KMS-11 (cell line): ENCODE measurements at regions not wholly inside any gene's neighbourhood (a gene's known extent, or its start where the extent isn't known, plus 50 kb on each side); places are given as distances from the start of the nearest gene placed in this dataset.
"Not testable (repeated sequence)": the region's sequence is repeated elsewhere in the genome, so short reads cannot be mapped to it uniquely, and the experiment has no call there.

Experiments
- H2AFZ ChIP-seq: fragments of 200-600 bp; sonication (generic); 2 replicates; pipeline ENCODE4 v1.6.1; 2016; ENCODE audit warnings: antibody characterized with exemption, mixed run types, low read depth
- H3K27ac ChIP-seq: fragments of 200-600 bp; sonication (generic); 2 replicates; pipeline ENCODE4 v1.6.1; 2016; ENCODE audit warnings: mild to moderate bottlenecking, mixed run types
- H3K27me3 ChIP-seq: fragments of 200-600 bp; sonication (generic); 2 replicates; pipeline ENCODE4 v1.6.1; 2017; ENCODE audit warnings: mild to moderate bottlenecking, low read depth, mixed run types, moderate library complexity; ENCODE audit not compliant: insufficient read depth
- H3K36me3 ChIP-seq: fragments of 200-600 bp; sonication (generic); 2 replicates; pipeline ENCODE4 v1.6.1; 2017; ENCODE audit warnings: mild to moderate bottlenecking, mixed run types; ENCODE audit not compliant: insufficient read depth
- H3K4me1 ChIP-seq: fragments of 200-600 bp; sonication (generic); 2 replicates; pipeline ENCODE4 v1.6.1; 2016; ENCODE audit warnings: mild to moderate bottlenecking, low read depth, mixed run types; ENCODE audit not compliant: poor library complexity, severe bottlenecking
- H3K4me2 ChIP-seq: fragments of 200-600 bp; sonication (generic); 2 replicates; pipeline ENCODE4 v1.7.0; 2016; ENCODE audit warnings: mild to moderate bottlenecking, mixed run types
- H3K4me3 ChIP-seq: fragments of 200-600 bp; sonication (generic); IDR thresholded peaks from 2 replicates; pipeline ENCODE4 v1.6.1; 2017; ENCODE audit warnings: low read depth, low read length, mixed read lengths; ENCODE audit not compliant: insufficient read depth
- H3K79me2 ChIP-seq: fragments of 200-600 bp; sonication (generic); 2 replicates; pipeline ENCODE4 v1.6.1; 2016; ENCODE audit warnings: low read depth, mixed run types; ENCODE audit not compliant: insufficient read depth
- H3K9ac ChIP-seq: fragments of 200-600 bp; sonication (generic); 2 replicates; pipeline ENCODE4 v1.6.1; 2016; ENCODE audit warnings: mild to moderate bottlenecking, mixed run types
- H4K20me1 ChIP-seq: fragments of 200-600 bp; sonication (generic); 2 replicates; pipeline ENCODE4 v1.6.1; 2016; ENCODE audit warnings: mild to moderate bottlenecking, mixed run types; ENCODE audit not compliant: insufficient read depth
- CTCF ChIP-seq: fragments of 200-600 bp; sonication (generic); conservative IDR thresholded peaks from 2 replicates; pipeline ENCODE4 v1.6.1; 2017; ENCODE audit warnings: low read depth, mild to moderate bottlenecking, antibody characterized with exemption, low read length, moderate library complexity, mixed read lengths

- H3K4me1 ChIP-seq, H3K36me3 ChIP-seq, H3K27ac ChIP-seq, H3K4me3 ChIP-seq, H2AFZ ChIP-seq, H3K27me3 ChIP-seq, H3K79me2 ChIP-seq, H3K4me2 ChIP-seq, H4K20me1 ChIP-seq, H3K9ac ChIP-seq: not testable (repeated sequence)
- peak; percentile 52 for TF ChIP-seq CTCF
Measured at GRCh38 chr11:3564383-3564782, 77.4 kb downstream of the ART5 start.

- not testable (repeated sequence) for H3K79me2 ChIP-seq, H3K27ac ChIP-seq, H3K36me3 ChIP-seq, H2AFZ ChIP-seq, H3K4me1 ChIP-seq, H3K4me2 ChIP-seq, H4K20me1 ChIP-seq, H3K9ac ChIP-seq, H3K27me3 ChIP-seq, H3K4me3 ChIP-seq
Measured at GRCh38 chr11:3554621-3555020, 87.2 kb downstream of the ART5 start.

GRCh38 chr11:3544990-3545389 is 96.8 kb downstream of the ART5 start:
- H3K36me3 ChIP-seq, H3K9ac ChIP-seq, H3K4me2 ChIP-seq, H3K4me1 ChIP-seq, H3K27me3 ChIP-seq, H2AFZ ChIP-seq, H4K20me1 ChIP-seq, H3K27ac ChIP-seq, H3K4me3 ChIP-seq, H3K79me2 ChIP-seq: not testable (repeated sequence)

GRCh38 chr11:3538220-3538619 is 103.6 kb downstream of the ART5 start:
- not testable (repeated sequence) for H3K4me1 ChIP-seq, H3K27ac ChIP-seq, H3K9ac ChIP-seq, H3K4me3 ChIP-seq, H2AFZ ChIP-seq, H4K20me1 ChIP-seq, H3K36me3 ChIP-seq, H3K79me2 ChIP-seq, H3K4me2 ChIP-seq, H3K27me3 ChIP-seq

- not testable (repeated sequence) for H3K79me2 ChIP-seq, H3K9ac ChIP-seq, H2AFZ ChIP-seq, H3K4me2 ChIP-seq, H4K20me1 ChIP-seq, H3K27me3 ChIP-seq, H3K36me3 ChIP-seq, H3K4me1 ChIP-seq, H3K4me3 ChIP-seq, H3K27ac ChIP-seq
Measured at GRCh38 chr11:3537254-3537653, 104.5 kb downstream of the ART5 start.

GRCh38 chr11:3532958-3533357 is 108.8 kb downstream of the ART5 start:
- H3K27me3 ChIP-seq, H3K27ac ChIP-seq, H3K4me3 ChIP-seq, H3K36me3 ChIP-seq, H2AFZ ChIP-seq, H3K4me2 ChIP-seq, H3K79me2 ChIP-seq, H3K4me1 ChIP-seq, H3K9ac ChIP-seq, H4K20me1 ChIP-seq: not testable (repeated sequence)

- not testable (repeated sequence) for H3K27ac ChIP-seq, H3K4me1 ChIP-seq, H4K20me1 ChIP-seq, H3K4me3 ChIP-seq, H3K36me3 ChIP-seq, H3K27me3 ChIP-seq, H3K79me2 ChIP-seq, H3K4me2 ChIP-seq, H2AFZ ChIP-seq, H3K9ac ChIP-seq
Measured at GRCh38 chr11:3531280-3531679, 110.5 kb downstream of the ART5 start.

- H3K4me3 ChIP-seq, H3K79me2 ChIP-seq, H2AFZ ChIP-seq, H3K4me1 ChIP-seq, H3K27ac ChIP-seq, H3K4me2 ChIP-seq, H3K9ac ChIP-seq, H3K27me3 ChIP-seq, H4K20me1 ChIP-seq, H3K36me3 ChIP-seq: not testable (repeated sequence)
Measured at GRCh38 chr11:3523567-3523966, 118.2 kb downstream of the ART5 start.

GRCh38 chr11:3520905-3521304 is 120.9 kb downstream of the ART5 start:
- H3K4me1 ChIP-seq, H3K4me3 ChIP-seq, H3K9ac ChIP-seq, H3K36me3 ChIP-seq, H3K79me2 ChIP-seq, H3K27me3 ChIP-seq, H3K4me2 ChIP-seq, H3K27ac ChIP-seq, H2AFZ ChIP-seq, H4K20me1 ChIP-seq: not testable (repeated sequence)

- H3K4me2 ChIP-seq, H3K9ac ChIP-seq, H3K4me3 ChIP-seq, H3K36me3 ChIP-seq, H4K20me1 ChIP-seq, H3K79me2 ChIP-seq, H2AFZ ChIP-seq, H3K27ac ChIP-seq, H3K27me3 ChIP-seq, H3K4me1 ChIP-seq: not testable (repeated sequence)
Measured at GRCh38 chr11:3519841-3520240, 122.0 kb downstream of the ART5 start.
